ENCODE measurements at regions not wholly inside any gene's neighbourhood (a gene's known extent, or its start where the extent isn't known, plus 50 kb on each side); places are given as distances from the start of the nearest gene placed in this dataset.

DNA sequence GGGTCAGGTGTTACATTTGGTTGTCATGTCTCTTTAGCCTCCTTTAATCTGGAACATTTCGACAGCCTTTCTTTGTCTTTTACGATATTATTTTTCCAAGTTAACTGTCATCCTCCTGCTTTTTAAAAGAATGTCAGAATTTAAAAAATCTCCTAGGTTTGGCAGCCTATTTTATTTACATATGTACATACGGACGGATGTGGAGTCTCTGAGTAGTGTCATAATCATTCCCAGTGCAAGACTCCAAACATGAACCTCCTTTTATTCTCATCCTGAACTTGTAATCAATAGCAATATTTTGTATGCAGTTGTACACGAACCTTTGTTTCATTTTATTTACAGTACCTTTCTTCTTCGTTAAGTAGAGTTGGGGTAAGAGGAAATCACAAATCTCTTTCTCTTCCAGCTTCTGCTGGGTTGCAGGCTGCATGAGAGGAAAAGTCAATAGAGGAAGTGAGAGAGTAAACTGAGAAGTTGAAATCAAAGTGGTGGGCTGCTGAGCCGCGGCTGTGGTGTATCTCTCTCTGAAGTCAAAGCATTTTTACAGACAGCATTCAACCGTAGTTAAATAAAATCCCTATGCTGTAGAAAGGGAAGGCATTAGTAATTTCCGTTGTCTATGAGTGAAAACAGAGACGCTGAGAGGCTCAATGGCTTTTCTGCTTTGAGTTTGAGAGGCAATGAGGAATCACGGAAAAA, 53.9 kb upstream of the RPS6KA3 start:
- H2AFZ ChIP-seq (ENCODE audit: low read depth, low read length): no peak overlapping the region
- TF ChIP-seq, protein P1, sequence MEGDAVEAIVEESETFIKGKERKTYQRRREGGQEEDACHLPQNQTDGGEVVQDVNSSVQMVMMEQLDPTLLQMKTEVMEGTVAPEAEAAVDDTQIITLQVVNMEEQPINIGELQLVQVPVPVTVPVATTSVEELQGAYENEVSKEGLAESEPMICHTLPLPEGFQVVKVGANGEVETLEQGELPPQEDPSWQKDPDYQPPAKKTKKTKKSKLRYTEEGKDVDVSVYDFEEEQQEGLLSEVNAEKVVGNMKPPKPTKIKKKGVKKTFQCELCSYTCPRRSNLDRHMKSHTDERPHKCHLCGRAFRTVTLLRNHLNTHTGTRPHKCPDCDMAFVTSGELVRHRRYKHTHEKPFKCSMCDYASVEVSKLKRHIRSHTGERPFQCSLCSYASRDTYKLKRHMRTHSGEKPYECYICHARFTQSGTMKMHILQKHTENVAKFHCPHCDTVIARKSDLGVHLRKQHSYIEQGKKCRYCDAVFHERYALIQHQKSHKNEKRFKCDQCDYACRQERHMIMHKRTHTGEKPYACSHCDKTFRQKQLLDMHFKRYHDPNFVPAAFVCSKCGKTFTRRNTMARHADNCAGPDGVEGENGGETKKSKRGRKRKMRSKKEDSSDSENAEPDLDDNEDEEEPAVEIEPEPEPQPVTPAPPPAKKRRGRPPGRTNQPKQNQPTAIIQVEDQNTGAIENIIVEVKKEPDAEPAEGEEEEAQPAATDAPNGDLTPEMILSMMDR (IDR thresholded peaks at IDR 0.05; ENCODE audit: low read depth, low read length): no peak
- no peak for TF ChIP-seq EZH2phosphoT487 (IDR thresholded peaks at IDR 0.05; ENCODE audit: low read depth)
- H3K36me3 ChIP-seq (replicated peaks; ENCODE audit: low read depth, low read length): no peaks in the 10 kb centered on the region
- H3K9me3 ChIP-seq (ENCODE audit: insufficient read depth, low read length): no peaks in the 10 kb centered on the region
- peaks cover 22% of the 10 kb centered on the region for H3K4me1 ChIP-seq (ENCODE audit: low read length)
- H3K27ac ChIP-seq (ENCODE audit: low read length): peak overlapping the region; percentile 25
- H3K9ac ChIP-seq (ENCODE audit: low read length): no peak overlapping the region
- H3K4me3 ChIP-seq (ENCODE audit: low read length): peak overlapping the region; percentile 62
- H3K79me2 ChIP-seq (ENCODE audit: low read length): no peaks in the 10 kb centered on the region
- H3K27me3 ChIP-seq (ENCODE audit: low read depth, low read length): peaks cover 7% of the 10 kb centered on the region
- H4K20me1 ChIP-seq (ENCODE audit: insufficient read depth, low read length): no peaks in the 10 kb centered on the region
- H3K4me2 ChIP-seq (ENCODE audit: low read length): peak overlapping the region; percentile 88

DNA sequence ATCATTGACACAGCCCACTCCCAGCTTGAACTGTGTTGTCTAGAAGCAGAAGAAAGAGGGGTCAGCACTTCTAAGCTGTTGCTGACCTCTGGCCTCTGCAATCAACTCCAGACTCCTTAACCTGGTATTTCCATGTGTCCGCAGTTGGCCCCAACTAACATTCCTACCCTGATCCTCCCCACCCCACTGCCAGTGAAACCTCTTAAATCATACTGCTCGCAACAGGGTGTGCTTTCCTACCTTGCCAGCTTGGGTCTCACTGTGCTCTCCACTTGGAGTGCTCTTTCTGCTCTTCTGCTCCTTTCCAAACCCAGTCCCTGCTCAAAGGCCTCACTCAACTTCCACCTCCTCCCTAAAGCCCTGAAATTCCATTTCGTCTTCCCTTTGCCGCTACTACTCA, 52.3 kb upstream of the RPS6KA3 start:
- no peak overlapping the region for H3K27ac ChIP-seq (ENCODE audit: low read length)
- H3K36me3 ChIP-seq (replicated peaks; ENCODE audit: low read depth, low read length): no peaks in the 10 kb centered on the region
- no peaks in the 10 kb centered on the region for H3K79me2 ChIP-seq (ENCODE audit: low read length)
- no peak overlapping the region for H3K9ac ChIP-seq (ENCODE audit: low read length)
- TF ChIP-seq, protein P1 (IDR thresholded peaks at IDR 0.05; ENCODE audit: low read depth, low read length): no peak
- TF ChIP-seq EZH2phosphoT487 (IDR thresholded peaks at IDR 0.05; ENCODE audit: low read depth): no peak
- H3K4me3 ChIP-seq (ENCODE audit: low read length): no peak overlapping the region
- no peaks in the 10 kb centered on the region for H4K20me1 ChIP-seq (ENCODE audit: insufficient read depth, low read length)
- H2AFZ ChIP-seq (ENCODE audit: low read depth, low read length): no peak overlapping the region
- H3K9me3 ChIP-seq (ENCODE audit: insufficient read depth, low read length): no peaks in the 10 kb centered on the region
- peaks cover 38% of the 10 kb centered on the region for H3K4me1 ChIP-seq (ENCODE audit: low read length)
- H3K4me2 ChIP-seq (ENCODE audit: low read length): no peak overlapping the region
- peaks cover 7% of the 10 kb centered on the region; the same call in 1 of the 2 replicates for H3K27me3 ChIP-seq (ENCODE audit: low read depth, low read length)

DNA sequence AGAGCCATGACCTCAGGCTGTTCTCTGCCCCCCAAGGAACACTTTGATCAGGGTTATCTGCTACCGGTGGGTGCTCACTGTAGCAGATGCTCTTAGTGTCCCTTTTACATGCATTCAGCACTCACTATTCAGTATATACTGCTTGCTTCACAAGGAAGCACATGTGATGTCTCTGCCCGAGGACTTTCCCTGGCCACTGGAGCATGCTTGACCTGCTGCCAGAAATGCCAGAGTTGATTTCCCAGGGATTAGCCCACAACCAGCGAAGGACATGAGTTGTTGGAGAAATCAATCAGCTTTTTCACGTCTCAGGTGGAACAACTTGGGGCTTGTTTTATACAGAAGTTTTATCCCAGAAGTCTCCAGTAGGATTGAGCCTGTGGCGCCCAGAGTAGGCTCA, 51.2 kb upstream of the RPS6KA3 start:
- TF ChIP-seq, protein P1 (IDR thresholded peaks at IDR 0.05; ENCODE audit: low read depth, low read length): no peak
- no peak for TF ChIP-seq EZH2phosphoT487 (IDR thresholded peaks at IDR 0.05; ENCODE audit: low read depth)
- no peaks in the 10 kb centered on the region for H3K79me2 ChIP-seq (ENCODE audit: low read length)

More for the DNA sequence above, 51.2 kb upstream of the RPS6KA3 start:
- Histone ChIP-seq H3K9ac (ENCODE audit: low read length) (no peak overlapping the region), H3K4me2 (ENCODE audit: low read length) (no peak overlapping the region), H2AFZ (ENCODE audit: low read depth, low read length) (no peak overlapping the region), H3K27ac (ENCODE audit: low read length) (no peak overlapping the region), H3K9me3 (ENCODE audit: insufficient read depth, low read length) (no peaks in the 10 kb centered on the region), H4K20me1 (ENCODE audit: insufficient read depth, low read length) (no peaks in the 10 kb centered on the region), H3K4me1 (ENCODE audit: low read length) (peaks cover 50% of the 10 kb centered on the region), H3K4me3 (ENCODE audit: low read length) (no peak overlapping the region), H3K27me3 (ENCODE audit: low read depth, low read length) (peaks cover 7% of the 10 kb centered on the region; the same call in 1 of the 2 replicates), H3K36me3 (replicated peaks; ENCODE audit: low read depth, low read length) (no peaks in the 10 kb centered on the region)
